Renal cortex interstitium (tissue), 11 donors: ENCODE measurements at regions not wholly inside any gene's neighbourhood (a gene's known extent, or its start where the extent isn't known, plus 50 kb on each side); places are given as distances from the start of the nearest gene placed in this dataset.

ENCODE experiments used
- DNase-seq, 11 donors: peaks; one replicate each; pipeline ENCODE4 v3.0.0-alpha.2; 2013; ENCODE audit warnings: low read depth in 9 of 11, low spot score in 4 of 11; ENCODE audit errors: extremely low read depth in 1 of 11

DNA sequence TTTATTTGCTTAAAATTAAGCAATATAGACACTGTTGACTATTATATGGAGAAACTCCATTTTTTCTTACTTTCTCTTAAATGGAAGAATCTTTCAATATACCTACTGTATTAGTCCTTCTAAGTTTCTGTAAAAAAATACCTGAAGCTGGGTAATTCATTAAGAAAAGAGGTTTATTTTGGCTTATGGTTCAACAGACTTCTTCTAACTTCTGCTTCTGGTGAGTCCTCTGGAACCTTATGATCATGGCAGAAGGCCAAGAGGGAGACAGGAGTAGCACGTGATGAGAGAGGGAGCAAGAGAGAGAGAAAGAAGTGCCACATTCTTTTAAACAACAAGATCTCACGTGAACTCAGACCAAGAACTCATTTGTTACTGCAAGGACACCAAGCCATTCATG lies 573.3 kb downstream of the MCTP2 start:
- DNase-seq: no peak

DNA sequence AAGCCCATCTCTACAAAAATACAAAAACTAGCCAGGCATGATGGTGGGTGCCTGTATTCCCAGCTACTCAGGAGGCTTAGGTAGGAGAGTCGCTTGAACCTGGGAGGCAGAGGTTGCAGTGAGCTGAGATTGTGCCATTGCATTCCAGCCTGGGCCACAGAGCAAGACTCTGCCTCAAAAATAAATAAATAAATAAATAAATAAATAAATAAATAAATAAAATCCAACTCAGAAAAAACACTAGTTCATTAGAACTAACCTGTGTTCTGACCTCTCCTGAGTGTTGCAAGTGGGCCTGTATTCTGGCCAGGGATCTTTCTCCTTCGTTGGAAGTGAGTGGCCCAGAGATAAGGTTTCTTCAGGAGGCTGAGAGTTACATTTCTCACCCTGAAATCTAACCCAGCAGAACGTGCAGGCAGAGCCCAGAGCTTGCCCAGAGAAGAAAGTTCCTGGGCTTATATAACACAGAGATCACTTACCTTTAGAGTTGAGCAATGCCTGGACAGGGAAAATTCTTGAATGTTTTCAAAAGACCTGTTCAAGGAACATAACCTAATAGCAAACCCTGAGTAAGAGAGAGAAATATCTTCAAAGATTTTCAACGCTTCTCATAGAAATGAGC lies 583.9 kb downstream of the MCTP2 start:
- no peak for DNase-seq

DNA sequence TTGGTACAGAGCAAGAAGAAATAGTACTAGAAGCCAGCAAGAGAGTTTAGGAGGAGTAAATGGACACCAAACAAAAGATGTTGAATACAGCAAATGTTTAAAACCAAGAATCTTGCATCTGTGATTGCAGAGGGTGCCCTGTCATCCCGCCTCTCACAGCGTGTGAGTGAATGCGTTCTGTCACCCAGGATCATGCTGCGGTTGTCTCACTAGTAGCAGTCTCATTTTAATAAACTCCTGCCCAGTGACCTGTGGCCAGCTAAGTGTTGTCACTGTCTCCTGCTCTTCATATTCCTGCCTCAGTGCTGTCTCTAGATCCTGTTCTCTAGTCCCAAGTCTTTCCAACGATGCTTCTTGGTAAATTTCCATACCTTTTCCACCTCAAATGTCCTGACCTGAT lies 584.6 kb downstream of the MCTP2 start:
- DNase-seq: no peak

DNA sequence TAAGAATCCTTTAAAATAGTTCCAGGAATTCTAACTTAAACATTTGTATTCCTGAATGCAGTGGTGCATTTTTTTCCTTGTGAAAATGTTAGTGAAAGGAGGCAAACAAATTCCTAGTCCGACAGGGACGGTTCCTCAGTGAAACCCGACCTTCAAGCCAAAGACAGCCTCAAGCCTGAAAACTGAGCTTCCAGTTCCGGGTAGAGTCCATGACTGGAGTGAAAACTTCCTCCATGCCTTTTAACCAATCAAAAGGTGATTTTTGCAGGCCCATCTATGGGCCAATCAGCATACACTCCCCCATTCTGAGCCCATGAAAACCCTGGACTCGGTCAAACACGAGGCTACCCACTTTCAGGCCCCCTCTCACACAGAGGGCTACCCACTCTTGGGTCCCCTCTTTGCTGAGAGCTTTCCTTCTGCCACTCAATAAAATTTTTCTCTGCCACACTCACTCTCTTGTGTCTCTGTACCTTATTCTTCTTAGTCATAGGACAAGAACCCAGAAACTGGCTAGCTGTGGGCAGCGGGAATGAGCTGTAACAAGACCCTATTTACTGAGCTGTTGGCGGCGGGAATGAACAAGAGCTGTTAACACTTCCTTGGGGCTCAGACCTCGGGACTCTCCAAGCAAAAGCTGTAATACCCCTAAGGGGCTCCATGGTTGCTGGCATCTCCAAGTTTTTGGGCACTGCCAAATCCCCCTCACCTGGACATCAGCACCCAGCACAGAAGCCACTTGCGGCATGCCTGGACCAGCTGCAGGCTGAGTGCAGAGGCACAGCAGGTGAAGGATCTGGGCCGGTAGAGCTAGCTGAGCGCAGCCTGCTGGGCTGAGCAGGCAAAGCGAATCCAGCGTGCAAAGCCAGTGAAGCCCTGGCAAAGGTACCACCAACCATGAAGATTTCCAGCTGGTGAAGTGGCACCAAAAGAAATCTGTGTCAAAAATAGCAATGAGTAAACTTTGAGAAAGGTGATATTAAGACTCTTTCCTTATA lies 598.8 kb downstream of the MCTP2 start:
- DNase-seq: no peak

DNA sequence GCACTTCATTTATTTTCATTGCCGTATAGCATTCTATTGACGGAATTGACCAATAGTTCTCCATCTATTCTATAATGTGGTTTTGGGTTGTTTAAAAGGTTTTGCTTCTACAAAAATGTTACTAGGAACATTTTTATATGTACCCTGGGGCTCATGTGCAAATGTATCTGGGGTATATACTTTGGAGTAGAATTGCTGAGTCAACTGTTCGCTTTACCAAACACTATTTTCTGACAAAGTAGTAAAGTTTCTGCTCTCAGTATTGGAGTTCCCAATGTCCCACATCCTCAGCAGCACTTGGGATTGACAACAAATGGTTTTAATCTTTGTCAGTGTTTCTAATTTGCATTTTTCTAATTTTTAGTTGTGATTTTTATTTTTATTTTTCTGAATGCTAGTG lies 602.6 kb downstream of the MCTP2 start:
- DNase-seq: no peak

DNA sequence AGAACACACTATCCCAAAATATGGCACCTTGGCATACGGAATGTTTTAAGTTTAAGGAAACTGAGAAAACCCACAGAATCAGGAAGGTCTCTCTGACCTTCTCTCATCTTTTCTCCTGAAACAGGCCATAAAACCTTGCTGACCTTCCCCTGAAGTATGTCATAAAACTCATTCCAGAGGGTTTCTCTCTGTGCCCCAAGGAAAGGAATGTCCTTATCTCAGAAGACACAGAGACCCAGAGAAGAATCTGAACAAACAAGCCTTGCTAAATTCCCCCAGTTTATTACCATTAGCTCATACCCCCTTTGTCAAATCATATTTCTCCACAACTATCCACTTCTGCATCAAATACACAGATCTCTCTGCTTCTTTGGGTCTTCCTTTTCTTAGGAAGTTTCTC lies 603.1 kb downstream of the MCTP2 start:
- DNase-seq: no peak

DNA sequence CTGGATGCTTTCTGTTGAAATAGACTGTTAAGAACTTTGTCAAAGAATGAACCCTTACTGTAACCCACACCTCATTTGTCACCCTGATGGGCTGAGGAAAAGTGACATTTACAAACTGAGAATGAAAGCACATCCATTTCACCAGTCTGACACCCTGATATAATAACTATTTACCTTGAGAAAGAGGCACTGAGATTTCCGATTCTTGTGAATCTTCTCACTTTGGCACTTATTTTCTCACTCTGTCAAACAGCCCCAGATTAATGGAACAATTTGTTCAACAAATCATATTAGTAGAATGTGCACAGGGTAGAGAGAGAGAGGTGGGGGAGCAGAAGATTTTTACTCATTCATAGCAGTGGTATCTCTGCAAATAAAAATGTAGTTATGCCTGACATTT lies 606.9 kb downstream of the MCTP2 start:
- no peak for DNase-seq

DNA sequence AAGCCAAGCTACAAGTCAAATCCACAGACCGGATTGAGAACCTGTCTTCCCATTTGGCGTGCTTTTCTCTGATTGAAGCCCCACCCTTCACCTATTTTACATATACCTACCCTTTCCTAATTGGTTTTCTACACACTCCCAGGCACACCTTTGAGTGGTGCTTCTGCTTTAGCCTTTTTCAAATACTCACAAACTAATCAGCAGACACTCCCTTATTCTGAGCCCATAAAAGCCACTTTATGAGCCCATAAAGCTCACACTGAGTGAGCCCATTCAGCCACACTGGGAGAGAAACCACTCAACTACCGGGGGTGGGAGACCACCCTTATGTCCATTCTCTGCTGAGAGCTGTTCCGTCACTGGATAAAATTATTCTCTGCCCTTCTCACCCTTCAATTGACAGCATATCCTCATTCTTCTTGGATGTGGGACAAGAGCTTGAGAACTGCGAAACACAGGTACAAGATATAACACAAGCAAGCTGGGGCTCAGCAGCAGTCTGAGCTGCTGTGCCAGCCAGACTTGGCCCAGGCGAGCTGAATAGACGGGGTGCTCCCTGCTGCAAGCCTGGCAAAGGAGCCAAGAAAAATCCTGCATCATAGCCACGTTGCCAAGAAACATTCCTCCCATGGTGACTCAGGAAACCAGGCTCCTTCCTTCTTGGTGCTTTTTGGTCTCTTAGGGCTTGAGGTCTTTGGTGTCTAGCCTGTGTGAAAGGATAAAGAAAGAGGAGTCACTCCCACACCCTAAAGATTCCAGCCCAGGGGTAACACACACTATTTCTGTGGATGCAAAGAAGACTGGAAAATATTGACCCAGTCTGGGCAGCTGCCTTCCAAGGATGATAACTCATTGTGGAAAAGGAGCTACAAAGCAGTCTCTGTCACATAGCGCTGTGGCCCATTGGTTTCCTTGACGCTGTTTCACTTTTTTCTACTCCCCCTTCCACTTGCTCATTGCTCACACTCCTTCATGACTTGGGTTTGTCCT lies 609.7 kb downstream of the MCTP2 start:
- DNase-seq: no peak

DNA sequence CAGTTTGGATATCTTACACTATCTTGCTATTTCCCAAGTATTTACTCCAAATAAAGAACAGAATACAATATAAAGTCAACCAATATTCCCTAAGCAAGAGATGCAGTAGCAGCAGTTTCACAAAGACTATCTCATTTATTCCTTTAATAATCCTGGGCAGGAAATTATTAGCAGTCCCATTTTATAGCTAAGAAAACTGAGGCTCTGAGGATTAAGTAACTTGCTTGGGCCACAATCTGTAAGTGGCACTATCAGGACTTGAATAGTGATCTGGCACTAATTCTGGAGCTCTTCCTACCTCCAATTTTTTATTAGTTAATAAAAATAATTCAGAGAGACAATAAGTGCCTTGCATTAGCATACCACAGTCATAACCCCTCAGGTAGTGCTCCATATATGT lies 611.7 kb downstream of the MCTP2 start:
- DNase-seq: no peak

DNA sequence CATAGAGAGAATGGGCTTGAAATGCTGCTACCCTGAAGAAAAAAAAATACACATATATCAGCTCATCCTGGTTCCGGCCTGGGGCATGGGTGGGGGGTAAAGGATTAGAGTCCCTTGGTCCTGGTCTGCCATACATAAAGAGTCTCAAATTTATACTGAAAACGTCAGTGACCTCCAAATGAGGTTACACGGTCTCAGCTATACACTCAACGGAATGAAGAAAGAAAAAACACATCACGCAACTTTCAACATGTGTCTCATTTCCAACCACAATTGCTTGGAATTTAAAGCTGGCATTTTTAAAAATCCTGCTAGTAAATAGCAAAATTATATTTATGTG lies 612.8 kb downstream of the MCTP2 start:
- peak in 2 of 11 donors; percentile 46 to 56 for DNase-seq

DNA sequence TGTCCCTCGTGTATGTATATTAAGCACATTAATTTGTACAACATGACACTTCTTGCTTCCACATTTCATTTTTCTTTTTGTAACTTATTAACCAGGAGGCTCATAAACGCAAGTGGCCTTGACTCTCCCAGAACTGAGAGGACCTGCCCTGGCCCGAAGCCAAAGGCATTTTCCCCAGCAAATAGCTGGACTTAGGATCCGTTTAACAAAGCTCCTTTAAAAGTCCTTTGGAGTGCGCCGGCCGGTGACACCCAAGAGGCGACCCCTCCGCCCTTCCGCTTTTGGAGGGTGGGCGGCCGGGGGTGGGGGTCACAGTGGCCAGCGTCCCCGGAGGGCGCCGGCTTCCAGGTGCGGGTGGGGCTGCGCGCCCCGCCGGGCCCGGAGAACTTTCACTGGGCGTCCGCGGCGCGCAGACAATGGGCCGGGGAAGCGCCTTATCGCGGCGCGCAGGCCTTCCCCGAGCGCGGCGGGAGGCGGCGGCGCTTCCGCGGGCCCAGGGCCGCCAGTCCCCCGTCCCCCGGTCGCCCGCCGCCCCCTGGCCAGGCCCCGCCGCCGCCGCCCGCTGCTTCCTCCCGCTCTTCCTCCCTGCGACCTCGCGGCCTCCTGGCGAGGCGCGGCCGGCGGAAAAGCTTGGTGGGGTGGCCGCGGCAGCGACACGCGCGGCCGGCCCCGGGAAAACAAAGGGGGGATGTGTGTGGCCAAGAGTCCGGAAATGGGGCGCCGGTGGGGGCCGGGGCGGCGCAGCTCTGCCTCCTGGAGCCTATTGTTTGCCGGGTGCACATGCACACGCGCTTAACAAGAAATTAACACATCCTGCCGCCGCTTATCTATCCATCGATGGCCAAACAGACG lies 613.4 kb downstream of the MCTP2 start:
- peak; percentile 63 to 88 (median 77) for DNase-seq

DNA sequence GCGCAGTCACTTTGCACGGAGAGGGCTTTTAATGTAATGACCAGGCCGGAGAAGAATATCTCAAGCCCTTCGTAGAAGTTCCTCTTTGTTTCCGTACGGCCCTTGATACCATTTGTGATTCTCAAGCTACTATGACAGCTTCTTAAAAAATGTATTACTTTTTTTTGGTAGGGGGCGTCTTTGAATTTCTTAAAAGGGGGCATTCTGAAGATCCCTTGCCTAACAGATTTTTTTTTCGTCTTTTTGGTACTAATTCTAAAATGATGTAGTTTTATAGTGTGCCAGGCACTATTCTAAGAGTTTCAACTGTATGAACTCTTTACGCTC lies 614.0 kb downstream of the MCTP2 start:
- DNase-seq: no peak

DNA sequence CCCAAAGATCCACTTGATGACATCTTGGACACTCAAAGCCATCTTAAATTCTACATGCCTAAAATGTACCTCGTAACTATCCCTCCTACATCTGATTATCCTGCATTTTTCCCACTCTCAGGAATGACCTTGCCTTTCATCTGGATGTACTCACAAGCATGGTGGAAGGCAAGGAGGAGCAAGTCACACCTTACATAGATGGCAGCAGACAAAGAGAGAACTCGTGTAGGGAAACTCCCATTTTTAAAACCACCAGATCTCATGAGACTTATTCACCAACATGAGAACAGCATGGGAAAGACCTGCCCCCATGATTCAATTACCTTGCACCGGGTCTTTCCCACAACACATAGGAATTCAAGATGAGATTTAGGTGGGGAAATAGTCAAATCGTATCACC lies 616.0 kb downstream of the MCTP2 start:
- DNase-seq: no peak

DNA sequence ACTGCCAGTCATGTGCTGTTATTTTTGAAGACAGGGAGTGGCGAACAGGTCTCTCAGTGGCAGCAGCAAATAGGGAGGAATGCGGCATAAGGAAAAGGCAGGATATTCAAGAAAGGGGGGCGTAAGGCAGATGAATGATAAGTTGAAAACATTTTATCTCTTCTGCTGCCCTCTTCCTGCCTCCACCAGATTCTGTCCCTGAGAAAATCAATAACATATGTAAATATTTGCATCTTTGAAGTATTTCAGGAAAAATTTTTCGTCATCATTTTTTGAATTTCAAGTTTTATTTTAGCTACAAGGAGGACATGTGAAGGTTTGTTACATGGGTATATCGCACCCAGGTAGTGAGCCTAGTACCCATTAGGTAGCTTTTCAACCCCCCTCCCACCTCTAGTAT lies 616.7 kb downstream of the MCTP2 start:
- DNase-seq: no peak

DNA sequence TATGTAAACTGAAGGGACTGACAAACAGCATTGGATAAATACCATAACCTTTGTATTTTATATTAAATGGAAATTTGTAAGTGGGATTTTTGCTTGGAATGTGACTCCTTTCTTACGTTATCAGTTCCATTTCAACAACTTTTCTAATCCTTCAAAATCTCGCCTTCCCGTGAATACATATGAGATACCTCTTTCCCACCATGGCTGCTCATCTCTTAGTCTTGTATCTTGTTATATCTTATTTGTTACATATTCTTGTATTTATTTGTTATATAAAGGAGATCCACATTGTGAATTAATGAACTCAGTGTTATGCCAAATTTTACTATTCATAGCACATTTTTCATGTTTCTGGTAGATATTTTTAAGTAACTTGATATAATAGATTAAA lies 623.7 kb downstream of the MCTP2 start:
- no peak for DNase-seq

DNA sequence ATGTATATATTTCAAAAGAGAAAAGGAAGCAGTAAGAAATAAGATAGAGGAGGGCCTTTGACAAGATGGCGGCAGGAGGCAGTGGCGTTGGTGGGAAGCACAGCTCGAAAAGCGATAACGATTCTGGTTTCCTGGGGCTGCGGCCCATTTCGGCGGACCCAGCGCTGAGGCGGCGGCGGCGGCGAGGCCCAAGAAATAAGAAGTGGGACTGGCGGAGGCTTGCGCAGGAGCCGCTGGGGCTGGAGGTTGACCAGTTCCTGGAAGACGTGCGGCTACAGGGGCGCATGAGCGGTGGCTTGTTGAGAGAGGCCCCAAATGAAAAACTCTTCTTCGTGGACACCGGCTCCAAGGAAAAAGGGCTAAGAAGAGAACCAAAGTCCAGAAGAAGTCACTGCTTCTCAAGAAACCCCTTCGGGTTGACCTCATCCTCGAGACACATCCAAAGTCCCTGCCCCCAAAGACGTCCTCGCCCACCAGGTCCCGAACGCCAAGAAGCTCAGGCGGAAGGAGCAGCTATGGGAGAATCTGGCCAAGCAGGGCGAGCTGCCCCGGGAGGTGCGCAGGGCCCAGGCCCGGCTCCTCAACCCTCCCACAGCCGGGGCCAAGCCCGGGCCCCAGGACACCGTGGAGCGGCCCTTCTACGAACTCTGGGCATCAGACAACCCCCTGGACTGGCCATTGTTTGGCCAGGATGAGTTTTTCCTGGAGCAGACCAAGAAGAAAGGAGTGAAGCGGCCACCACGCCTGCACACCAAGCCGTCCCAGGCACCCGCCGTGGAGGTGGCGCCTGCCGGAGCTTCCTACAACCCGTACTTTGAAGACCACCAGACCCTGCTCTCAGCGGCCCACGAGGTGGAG lies 624.3 kb downstream of the MCTP2 start:
- no peak for DNase-seq

DNA sequence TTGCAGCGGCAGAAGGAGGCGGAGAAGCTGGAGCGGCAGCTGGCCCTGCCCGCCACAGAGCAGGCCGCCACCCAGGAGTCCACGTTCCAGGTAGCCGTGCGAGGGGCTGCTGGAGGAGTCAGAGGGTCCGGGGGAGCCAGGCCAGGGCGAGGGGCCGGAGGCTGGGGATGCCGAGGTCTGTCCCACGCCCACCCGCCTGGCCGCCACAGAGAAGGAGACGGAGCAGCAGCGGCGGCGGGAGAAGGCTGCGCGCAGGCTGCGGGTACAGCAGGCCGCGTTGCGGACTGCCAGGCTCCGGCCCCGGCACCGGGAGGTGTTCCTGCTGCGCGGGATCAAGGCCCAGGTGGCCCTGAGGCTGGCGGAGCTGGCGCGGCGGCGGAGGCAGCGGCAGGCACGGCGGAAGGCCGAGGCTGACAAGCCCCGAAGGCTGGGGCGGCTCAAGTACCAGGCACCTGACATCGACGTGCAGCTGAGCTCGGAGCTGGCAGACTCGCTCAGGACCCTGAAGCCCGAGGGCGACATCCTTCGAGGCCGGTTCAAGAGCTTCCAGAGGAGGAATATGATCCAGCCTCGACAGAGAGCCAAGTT lies 625.0 kb downstream of the MCTP2 start:
- DNase-seq: no peak

DNA sequence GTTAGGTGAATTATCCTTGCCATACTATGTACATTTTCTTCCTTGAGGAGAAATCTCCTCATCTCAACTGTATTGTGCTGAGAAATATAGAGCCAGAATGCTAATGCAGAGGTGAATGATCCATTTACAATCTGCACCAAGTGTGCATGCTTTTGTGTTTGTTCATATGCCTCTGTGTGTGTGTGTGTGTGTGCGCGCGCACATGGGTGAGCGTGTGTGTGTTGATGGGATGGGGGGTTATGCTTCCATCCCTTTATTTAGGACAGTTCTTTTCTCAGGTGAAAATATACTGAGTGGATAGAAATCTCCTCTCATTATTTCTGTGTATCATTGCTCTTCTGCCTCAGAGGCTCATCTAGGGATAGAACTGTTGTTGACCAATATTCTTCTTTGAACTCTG lies 626.1 kb downstream of the MCTP2 start:
- no peak for DNase-seq
